Stomach smooth muscle (tissue), 2 donors: ENCODE measurements at regions not wholly inside any gene's neighbourhood (a gene's known extent, or its start where the extent isn't known, plus 50 kb on each side); places are given as distances from the start of the nearest gene placed in this dataset.

Experiments used
- H3K27ac ChIP-seq: one replicate; pipeline ENCODE4 v1.7.0; 2013; ENCODE audit warnings: mild to moderate bottlenecking, low read length, inconsistent platforms
- H3K27me3 ChIP-seq, 2 donors: one replicate each; pipeline ENCODE4 v1.7.0; 2013; ENCODE audit warnings: low read length in 2 of 2; ENCODE audit not compliant: insufficient read depth in 2 of 2, control insufficient read depth in 1 of 2
- H3K36me3 ChIP-seq, 2 donors: one replicate each; pipeline ENCODE4 v1.7.0; 2013; ENCODE audit warnings: low read length in 2 of 2; ENCODE audit not compliant: control insufficient read depth in 2 of 2, insufficient read depth in 2 of 2
- H3K4me1 ChIP-seq: one replicate; pipeline ENCODE4 v1.7.0; 2013; ENCODE audit warnings: low read length; ENCODE audit not compliant: control insufficient read depth, insufficient read depth
- H3K4me3 ChIP-seq, 2 donors: one replicate each; pipeline ENCODE4 v1.7.0; 2013; ENCODE audit warnings: low read length in 2 of 2
- H3K9ac ChIP-seq, 2 donors: one replicate each; pipeline ENCODE4 v1.7.0; 2013; ENCODE audit warnings: low read length in 2 of 2, mild to moderate bottlenecking in 1 of 2
- H3K9me3 ChIP-seq, 2 donors: one replicate each; pipeline ENCODE4 v1.7.0; 2013; ENCODE audit warnings: low read length in 2 of 2; ENCODE audit not compliant: control insufficient read depth in 2 of 2
- donor health status: healthy.
- donor health status: Pancreatic carcinoma.

DNA sequence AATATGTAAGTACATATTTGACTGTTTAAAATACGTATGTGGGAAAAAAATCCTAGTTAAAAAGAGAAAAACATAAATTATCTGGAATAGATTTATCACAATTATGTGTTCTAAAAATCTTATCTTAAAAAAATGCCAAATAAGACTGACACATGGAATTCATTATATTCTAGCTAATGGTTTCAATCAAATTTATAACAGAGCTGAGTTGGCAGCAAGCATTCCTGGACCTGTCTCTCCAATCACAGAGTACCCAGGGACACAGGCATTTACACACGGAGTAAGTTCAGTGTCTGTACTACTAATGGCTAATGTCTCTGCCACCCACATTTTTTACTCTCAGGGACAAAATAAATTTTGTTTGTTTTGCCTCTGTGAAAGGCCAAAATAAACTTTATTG is 122.3 kb downstream of the RPS12 start:
- no peaks in the 10 kb centered on the region for H3K9me3 ChIP-seq
- no peak overlapping the region for H3K27ac ChIP-seq
- H3K4me1 ChIP-seq, result no peaks in the 10 kb centered on the region
- peaks cover 0 to 2% of the 10 kb centered on the region in 2 donors for H3K27me3 ChIP-seq
- H3K4me3 ChIP-seq, result no peak overlapping the region
- H3K36me3 ChIP-seq, result no peaks in the 10 kb centered on the region
- H3K9ac ChIP-seq, result no peak overlapping the region

DNA sequence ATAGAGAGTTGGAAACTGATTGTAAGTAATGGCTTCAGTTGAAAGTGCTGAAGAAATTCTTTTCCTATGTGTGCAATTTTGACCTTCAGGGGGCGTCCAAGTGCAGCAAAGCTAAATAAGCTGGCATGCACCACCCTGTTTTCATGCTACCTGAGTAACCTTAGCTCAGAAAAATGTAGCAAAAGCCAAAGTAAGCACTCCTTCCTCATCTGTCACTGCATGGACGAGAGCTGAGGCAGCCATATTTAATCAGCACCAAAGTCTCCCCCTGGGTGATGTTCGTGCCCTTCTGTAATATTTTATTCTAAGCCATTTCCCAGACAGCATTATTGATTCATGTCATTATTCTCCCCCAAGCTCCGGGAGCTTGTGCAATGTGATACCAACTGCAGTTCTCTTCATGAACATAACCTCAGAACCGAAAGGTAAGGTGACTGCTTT is 123.1 kb downstream of the RPS12 start:
- no peak overlapping the region for H3K27ac ChIP-seq
- H3K36me3 ChIP-seq, result no peaks in the 10 kb centered on the region
- no peaks in the 10 kb centered on the region for H3K4me1 ChIP-seq
- H3K4me3 ChIP-seq, result no peak overlapping the region
- H3K27me3 ChIP-seq, result peaks cover 0 to 2% of the 10 kb centered on the region in 2 donors
- H3K9me3 ChIP-seq, result no peaks in the 10 kb centered on the region
- no peak overlapping the region for H3K9ac ChIP-seq

DNA sequence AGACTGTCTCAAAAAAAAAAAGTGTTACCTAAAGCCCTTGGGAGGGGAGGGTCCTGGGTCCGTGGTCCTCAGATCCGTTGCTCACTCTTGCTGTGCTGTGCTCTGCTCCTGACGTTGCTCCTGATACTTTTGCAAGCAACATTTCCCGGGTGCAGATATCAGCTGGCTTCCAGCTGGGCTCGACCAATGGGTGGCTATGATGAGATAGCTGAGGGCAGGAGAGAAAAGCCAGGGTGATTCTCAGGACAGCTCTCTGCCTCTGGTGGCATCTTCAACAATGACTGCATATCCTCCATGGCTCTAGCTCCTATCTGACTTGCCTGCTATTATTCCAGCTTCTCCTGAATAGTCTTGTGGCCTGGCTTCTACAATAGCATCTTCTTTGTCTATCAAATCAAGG is 134.5 kb downstream of the RPS12 start:
- Histone ChIP-seq H3K9ac (no peak overlapping the region), H3K4me1 (no peaks in the 10 kb centered on the region), H3K9me3 (no peaks in the 10 kb centered on the region), H3K4me3 (no peak overlapping the region), H3K36me3 (no peaks in the 10 kb centered on the region), H3K27me3 (no peaks in the 10 kb centered on the region), H3K27ac (no peak overlapping the region)

DNA sequence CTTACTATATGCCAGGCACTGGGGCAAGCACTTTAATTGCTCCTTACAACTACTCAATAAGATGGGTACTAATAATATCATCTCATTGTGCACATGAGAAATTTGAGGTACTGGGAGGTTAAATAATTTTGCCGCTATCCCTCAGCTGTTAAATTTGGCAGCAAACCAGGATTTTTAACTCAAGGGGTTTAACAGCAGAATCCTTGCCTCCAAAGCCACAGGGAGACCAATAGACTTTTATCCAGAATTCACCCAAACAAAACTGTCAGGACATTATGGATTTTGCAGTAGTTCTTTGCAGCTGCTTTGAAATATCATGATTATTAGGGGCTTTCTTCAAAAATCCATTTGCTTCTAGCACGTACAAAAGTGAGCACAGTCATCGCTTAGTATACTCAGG is 136.2 kb downstream of the RPS12 start:
- Histone ChIP-seq H3K27ac (no peak overlapping the region), H3K9ac (no peak overlapping the region), H3K4me3 (no peak overlapping the region), H3K9me3 (no peaks in the 10 kb centered on the region), H3K4me1 (no peaks in the 10 kb centered on the region), H3K27me3 (no peaks in the 10 kb centered on the region), H3K36me3 (no peaks in the 10 kb centered on the region)

DNA sequence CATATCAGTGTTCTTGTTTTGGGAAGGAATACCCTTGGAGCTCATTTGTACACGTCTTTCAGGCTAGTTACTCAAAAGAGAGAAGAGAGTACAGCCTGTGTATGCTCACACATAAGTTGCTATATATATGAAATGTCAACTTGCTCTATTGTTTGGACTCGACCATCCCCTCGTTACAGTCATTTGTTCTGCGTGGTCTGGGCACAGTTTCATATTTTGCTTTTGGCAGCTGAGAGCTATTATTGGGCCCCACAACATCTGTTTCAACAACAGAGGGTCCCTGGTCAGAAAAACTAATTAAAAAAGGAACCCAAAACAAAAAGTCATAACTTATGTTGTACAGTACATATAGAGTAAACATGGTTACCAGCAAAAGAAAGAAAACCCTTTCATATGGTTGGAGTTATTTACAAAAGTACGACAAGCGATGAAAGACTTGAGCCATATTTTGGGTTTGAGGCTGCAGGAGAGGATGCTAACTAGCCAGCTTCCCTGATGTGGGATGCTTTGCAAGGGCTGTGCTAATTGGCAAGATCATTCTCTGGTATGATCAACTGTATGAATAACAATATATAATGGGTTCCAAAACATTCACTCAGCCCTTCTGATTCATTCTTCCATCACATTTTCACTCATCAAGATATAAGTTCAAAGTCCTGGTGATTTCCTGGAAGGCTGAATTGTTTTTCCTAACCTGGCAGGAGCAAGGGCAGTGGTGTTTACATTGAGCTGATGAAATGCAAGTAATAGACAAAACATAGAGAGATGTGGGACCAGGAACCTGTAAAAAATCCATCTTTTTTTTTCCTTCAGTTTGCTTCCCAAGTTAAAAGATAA is 137.9 kb downstream of the RPS12 start:
- H3K4me1 ChIP-seq, result no peaks in the 10 kb centered on the region
- H3K4me3 ChIP-seq, result no peak overlapping the region
- no peak overlapping the region for H3K9ac ChIP-seq
- H3K9me3 ChIP-seq, result no peaks in the 10 kb centered on the region
- no peaks in the 10 kb centered on the region for H3K27me3 ChIP-seq
- no peak overlapping the region for H3K27ac ChIP-seq
- no peaks in the 10 kb centered on the region for H3K36me3 ChIP-seq

DNA sequence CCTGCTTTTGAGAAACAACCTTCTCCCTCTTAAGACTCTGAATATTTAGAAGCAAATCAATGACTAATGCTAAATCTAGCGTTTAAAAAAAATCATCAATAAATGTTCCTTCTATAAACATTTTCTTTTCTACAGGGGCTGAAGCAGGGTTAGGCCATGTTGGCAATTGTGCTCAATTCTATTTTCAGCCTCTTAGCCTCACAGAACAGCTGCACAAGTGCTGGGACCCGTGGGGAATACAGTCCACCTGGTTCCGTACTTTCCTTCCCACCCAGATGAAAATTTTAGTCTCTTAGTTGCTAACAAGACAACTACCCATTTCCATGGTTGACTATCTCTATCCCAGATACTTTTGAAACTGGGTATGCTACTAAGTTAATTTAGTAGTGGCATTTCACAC is 138.6 kb downstream of the RPS12 start:
- no peaks in the 10 kb centered on the region for H3K27me3 ChIP-seq
- H3K4me3 ChIP-seq, result no peak overlapping the region
- no peak overlapping the region for H3K9ac ChIP-seq
- no peaks in the 10 kb centered on the region for H3K36me3 ChIP-seq
- no peaks in the 10 kb centered on the region for H3K9me3 ChIP-seq
- no peak overlapping the region for H3K27ac ChIP-seq
- no peaks in the 10 kb centered on the region for H3K4me1 ChIP-seq

DNA sequence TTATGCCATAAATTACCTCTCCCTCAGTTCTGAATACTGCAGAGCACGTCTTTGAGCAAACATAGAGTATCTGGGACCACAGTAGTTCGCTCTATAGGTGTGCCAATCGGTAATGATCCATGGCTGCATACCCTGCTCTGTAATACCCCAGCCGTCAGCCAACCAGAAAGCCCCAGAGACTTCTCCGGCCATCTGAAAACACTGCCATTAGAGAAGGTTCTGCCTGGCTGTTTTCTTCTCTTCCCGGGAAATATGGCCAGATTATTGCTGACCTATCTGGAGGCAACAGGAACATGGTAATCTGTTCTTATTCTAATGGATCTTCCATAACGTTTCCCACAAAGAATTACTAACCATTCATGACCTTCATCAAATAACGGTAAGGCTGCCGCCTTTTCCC is 139.9 kb downstream of the RPS12 start:
- H3K9me3 ChIP-seq, result no peaks in the 10 kb centered on the region
- H3K4me3 ChIP-seq, result no peak overlapping the region
- no peak overlapping the region for H3K9ac ChIP-seq
- H3K4me1 ChIP-seq, result no peaks in the 10 kb centered on the region
- H3K36me3 ChIP-seq, result no peaks in the 10 kb centered on the region
- no peak overlapping the region for H3K27ac ChIP-seq
- no peaks in the 10 kb centered on the region for H3K27me3 ChIP-seq

DNA sequence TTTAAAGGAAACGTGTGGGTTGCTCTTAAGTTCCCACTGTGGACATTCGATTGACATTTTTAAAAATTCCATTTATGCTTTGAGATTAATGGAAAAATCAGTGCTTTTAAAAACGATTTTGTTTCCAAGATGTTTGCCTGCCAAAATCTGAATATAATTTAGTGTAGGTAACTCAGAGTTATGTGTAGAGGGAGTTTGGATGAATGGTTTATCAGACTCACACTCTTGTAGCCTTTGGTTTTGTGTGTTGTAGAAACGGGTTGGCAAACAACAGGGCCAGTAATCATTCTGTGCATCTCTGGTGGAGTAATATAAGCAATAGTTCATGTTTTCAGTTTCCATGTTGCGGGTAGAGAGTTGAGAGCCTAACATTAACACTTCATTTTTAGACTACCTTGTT is 140.6 kb downstream of the RPS12 start:
- no peaks in the 10 kb centered on the region for H3K27me3 ChIP-seq
- no peaks in the 10 kb centered on the region for H3K4me1 ChIP-seq
- no peak overlapping the region for H3K4me3 ChIP-seq
- no peak overlapping the region for H3K9ac ChIP-seq
- no peak overlapping the region for H3K27ac ChIP-seq
- H3K36me3 ChIP-seq, result no peaks in the 10 kb centered on the region
- H3K9me3 ChIP-seq, result no peaks in the 10 kb centered on the region

DNA sequence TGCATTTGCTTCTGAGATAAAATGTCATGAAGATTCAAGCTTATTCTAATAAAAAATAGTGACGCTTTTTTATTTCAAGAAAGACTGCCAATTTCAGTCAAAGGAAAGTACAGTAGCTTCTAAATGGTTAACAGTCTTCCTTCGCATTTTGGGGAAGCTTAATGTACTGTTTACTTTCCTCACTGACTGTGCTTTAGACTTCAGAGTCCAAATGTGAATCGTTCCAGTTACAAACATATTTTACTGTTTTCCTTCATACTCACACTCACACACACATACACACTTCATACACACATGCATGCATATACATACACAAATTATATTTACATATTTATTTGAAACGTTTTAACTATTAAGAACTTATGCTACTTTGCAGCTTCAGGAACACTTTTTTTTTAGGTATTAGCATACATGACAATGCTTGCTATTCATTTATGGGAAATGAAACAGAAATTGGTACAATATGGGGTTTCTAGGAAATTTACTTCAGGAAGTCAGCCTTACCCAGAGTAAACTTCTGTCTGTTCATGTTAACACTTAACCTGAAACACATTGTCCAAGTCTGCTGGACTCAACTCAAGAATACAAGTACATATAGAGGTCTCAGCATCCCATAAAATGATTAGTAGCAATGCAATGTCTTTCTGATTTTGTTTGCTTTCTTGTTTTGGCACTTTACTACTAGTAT is 145.4 kb downstream of the RPS12 start:
- Histone ChIP-seq H3K36me3 (no peaks in the 10 kb centered on the region), H3K9ac (no peak overlapping the region), H3K27ac (no peak overlapping the region), H3K9me3 (no peaks in the 10 kb centered on the region), H3K4me3 (no peak overlapping the region), H3K4me1 (no peaks in the 10 kb centered on the region), H3K27me3 (no peaks in the 10 kb centered on the region)

DNA sequence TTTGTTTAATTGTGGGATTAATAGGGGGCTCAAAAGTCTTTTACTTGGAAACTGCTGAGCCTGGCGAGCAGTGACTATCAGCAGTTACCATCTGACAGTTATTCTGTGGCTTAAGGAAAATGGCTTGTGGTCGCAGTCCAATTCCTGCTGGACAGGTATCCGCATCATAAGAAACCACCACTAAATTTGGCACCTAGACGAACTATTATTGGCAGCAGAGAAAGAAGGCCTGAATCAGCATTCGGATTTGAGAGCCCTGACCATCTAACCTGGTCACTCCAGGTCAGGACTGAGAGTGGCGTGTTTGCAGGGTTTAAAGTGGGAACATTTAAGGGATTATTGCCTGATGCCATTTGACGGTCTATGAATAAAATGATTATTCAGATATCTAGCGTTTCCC is 146.4 kb downstream of the RPS12 start:
- no peak overlapping the region for H3K27ac ChIP-seq
- H3K36me3 ChIP-seq, result no peaks in the 10 kb centered on the region
- no peak overlapping the region for H3K4me3 ChIP-seq
- no peak overlapping the region for H3K9ac ChIP-seq
- H3K4me1 ChIP-seq, result no peaks in the 10 kb centered on the region
- no peaks in the 10 kb centered on the region for H3K27me3 ChIP-seq
- no peaks in the 10 kb centered on the region for H3K9me3 ChIP-seq

DNA sequence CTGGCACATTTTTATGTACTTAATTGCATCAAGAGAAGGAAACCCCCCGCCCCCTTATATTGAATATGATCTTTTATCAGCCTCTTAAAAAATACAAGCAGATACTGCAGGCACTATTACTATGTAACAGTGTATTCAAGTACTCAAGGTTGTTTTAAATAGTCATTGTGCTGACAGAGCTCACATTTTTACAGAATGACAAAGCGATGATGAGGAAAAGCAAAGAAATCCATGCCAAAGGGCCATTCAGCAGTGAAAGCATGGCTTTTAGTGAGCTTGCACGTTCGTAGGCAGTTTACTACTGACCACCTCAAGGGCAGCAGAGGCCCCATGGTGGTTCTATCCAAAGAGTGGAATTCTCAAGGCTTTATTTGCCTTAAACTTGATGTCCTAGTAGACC is 146.8 kb downstream of the RPS12 start:
- Histone ChIP-seq H3K4me3 (no peak overlapping the region), H3K27me3 (no peaks in the 10 kb centered on the region)

More for the DNA sequence above, 146.8 kb downstream of the RPS12 start:
- H3K36me3 ChIP-seq, result no peaks in the 10 kb centered on the region
- H3K9ac ChIP-seq, result no peak overlapping the region
- no peak overlapping the region for H3K27ac ChIP-seq
- H3K4me1 ChIP-seq, result no peaks in the 10 kb centered on the region
- no peaks in the 10 kb centered on the region for H3K9me3 ChIP-seq
